ENCODE measurements at regions not wholly inside any gene's neighbourhood (a gene's known extent, or its start where the extent isn't known, plus 50 kb on each side); places are given as distances from the start of the nearest gene placed in this dataset.

- no peak for TF ChIP-seq POLR2A (IDR thresholded peaks at IDR 0.05; ENCODE audit: low read depth, low read length)
- TF ChIP-seq POLR2AphosphoS5 (IDR thresholded peaks at IDR 0.05; ENCODE audit: low read depth, low read length) = no peak
- FAIRE-seq = no peak
Measured at GRCh38 chr5:145307866-145308382, 527.2 kb downstream of the PRELID2 start.

GRCh38 chr5:145295236-145295835, 539.8 kb downstream of the PRELID2 start:
- DNase-seq (ENCODE audit: insufficient read length) = no peak
- FAIRE-seq = no peak
- TF ChIP-seq POLR2AphosphoS5 (IDR thresholded peaks at IDR 0.05; ENCODE audit: low read depth, low read length) = no peak
- TF ChIP-seq POLR2A (IDR thresholded peaks at IDR 0.05; ENCODE audit: low read depth, low read length) = no peak
- no peak for TF ChIP-seq TAF1 (IDR thresholded peaks at IDR 0.05; ENCODE audit: borderline replicate concordance, low read depth, low read length)

More at GRCh38 chr5:145307866-145308382, 527.2 kb downstream of the PRELID2 start:
- no peak for DNase-seq (ENCODE audit: insufficient read length)

DNA sequence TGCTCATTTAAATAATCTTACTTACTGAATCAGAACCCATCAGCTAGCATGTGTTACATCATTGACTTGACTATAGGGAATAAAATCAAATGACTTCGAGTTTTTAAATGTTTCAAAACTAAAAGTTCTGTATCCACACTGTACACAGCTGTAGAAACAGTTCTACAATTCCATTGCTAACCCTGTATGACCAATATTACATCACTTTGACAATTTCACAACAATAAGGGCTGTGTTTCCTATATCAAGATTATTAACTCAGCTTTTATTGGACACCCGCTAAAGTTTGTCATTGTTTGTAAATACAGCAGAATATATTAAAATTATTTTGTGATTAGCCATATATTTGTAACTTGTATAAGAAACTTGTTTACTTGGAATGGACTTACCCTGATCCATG, 540.8 kb downstream of the PRELID2 start:
- FAIRE-seq (no peak), DNase-seq (ENCODE audit: insufficient read length) (no peak)
- TF ChIP-seq TAF1 (IDR thresholded peaks at IDR 0.05; ENCODE audit: borderline replicate concordance, low read depth, low read length) = no peak

GRCh38 chr5:145293716-145294115, 541.4 kb downstream of the PRELID2 start:
- DNase-seq (ENCODE audit: insufficient read length) (no peak), FAIRE-seq (no peak)
- no peak for TF ChIP-seq POLR2A (IDR thresholded peaks at IDR 0.05; ENCODE audit: low read depth, low read length)
- no peak for TF ChIP-seq TAF1 (IDR thresholded peaks at IDR 0.05; ENCODE audit: borderline replicate concordance, low read depth, low read length)
- TF ChIP-seq POLR2AphosphoS5 (IDR thresholded peaks at IDR 0.05; ENCODE audit: low read depth, low read length) = no peak

DNA sequence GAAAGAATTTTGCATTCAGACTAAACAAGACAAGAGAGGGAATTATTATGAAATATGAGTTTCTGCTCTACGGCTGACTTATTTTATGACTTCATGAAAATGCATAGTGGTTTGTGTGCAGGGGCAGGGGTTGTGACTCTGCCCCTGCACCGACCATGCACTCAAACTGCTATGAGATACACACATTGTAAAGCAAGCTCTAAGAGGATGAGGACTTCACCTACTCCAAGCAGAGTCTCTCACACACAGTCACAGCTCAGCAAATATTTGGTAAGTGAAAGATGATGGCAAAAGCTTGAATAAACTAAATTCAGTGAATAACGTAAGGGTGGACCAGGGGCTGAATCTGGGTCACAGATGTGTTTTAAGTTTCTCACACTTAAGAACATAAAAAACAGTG, 542.9 kb downstream of the PRELID2 start:
- FAIRE-seq = no peak
- TF ChIP-seq POLR2A (IDR thresholded peaks at IDR 0.05; ENCODE audit: low read depth, low read length) = no peak
- TF ChIP-seq TAF1 (IDR thresholded peaks at IDR 0.05; ENCODE audit: borderline replicate concordance, low read depth, low read length) = no peak
- TF ChIP-seq POLR2AphosphoS5 (IDR thresholded peaks at IDR 0.05; ENCODE audit: low read depth, low read length) = no peak

DNA sequence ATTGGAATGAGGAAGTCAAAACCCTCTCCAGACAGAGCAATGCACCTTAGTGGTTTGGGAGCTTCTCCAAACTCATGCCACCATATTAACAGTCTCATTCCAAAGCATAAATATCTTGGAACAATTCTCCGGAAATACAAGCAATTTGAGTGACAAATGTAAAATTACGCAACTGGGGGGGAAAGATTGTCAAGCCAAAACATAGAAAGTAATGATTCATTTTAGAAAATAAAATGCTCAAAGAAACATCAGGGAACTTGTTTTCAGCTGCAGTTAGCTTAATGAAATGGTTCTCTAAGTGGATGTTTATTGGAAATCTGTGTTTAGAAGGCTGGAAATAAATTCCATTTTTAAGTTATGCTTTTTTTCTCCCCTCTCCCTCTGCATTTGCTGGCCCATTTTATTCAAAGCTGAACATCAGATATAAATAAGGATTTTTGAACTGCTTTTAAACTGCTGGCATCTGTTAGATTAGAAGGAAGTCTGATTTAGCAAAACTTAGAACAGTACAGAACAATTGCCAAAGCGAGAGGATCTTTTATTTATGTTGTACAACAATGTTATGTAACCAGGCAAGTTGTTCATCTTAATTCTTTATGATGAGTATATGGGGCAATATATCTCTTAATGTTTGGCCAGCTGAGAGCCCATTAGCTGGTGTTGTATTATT, 551.9 kb downstream of the PRELID2 start:
- TF ChIP-seq POLR2AphosphoS5 (IDR thresholded peaks at IDR 0.05; ENCODE audit: low read depth, low read length) (no peak), POLR2A (IDR thresholded peaks at IDR 0.05; ENCODE audit: low read depth, low read length) (no peak), TAF1 (IDR thresholded peaks at IDR 0.05; ENCODE audit: borderline replicate concordance, low read depth, low read length) (no peak)
- FAIRE-seq (no peak), DNase-seq (ENCODE audit: insufficient read length) (no peak)

More for the DNA sequence above, 542.9 kb downstream of the PRELID2 start:
- no peak for DNase-seq (ENCODE audit: insufficient read length)

DNA sequence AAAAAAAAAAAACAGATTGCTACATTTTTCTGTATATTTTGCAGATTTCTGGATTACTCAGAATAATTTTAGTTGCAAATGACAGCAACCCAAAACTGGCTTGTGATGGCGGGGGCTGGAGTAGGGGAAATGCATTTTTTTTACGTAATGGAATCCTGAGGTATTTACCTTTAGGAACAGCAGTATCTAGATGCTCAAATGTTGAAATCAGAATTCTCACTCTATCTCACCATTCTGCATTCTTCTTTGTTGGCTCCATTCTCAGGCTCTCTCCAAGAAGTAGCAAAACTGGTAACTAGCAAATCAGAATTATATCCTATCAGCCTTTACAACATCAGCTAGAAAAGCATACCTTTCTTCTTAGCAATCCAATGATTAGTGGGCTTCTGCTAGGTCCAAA, 554.3 kb downstream of the PRELID2 start:
- TF ChIP-seq POLR2A (IDR thresholded peaks at IDR 0.05; ENCODE audit: low read depth, low read length) (no peak), POLR2AphosphoS5 (IDR thresholded peaks at IDR 0.05; ENCODE audit: low read depth, low read length) (no peak), TAF1 (IDR thresholded peaks at IDR 0.05; ENCODE audit: borderline replicate concordance, low read depth, low read length) (no peak)
- FAIRE-seq = no peak

DNA sequence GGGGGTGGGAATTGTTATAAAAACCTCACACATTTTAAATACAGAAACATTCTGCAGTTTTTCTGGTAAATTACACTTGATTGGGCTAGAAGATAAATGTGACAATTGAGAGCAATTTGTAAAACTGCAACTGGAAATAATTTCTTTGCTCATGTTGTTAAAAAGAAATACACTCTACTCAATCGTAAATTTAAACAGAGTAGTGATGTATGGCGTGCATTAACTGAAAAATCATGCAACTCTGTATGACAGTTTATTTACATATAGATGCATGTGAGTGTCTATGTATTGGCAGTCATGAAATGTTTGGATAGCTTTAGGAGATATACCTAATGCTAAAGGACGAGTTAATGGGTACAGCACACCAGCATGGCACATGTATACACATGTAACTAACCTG, 554.9 kb downstream of the PRELID2 start:
- no peak for FAIRE-seq
- no peak for DNase-seq (ENCODE audit: insufficient read length)
- TF ChIP-seq TAF1 (IDR thresholded peaks at IDR 0.05; ENCODE audit: borderline replicate concordance, low read depth, low read length) (no peak), POLR2AphosphoS5 (IDR thresholded peaks at IDR 0.05; ENCODE audit: low read depth, low read length) (no peak), POLR2A (IDR thresholded peaks at IDR 0.05; ENCODE audit: low read depth, low read length) (no peak)

More for the DNA sequence above, 554.3 kb downstream of the PRELID2 start:
- DNase-seq (ENCODE audit: insufficient read length) = no peak

DNA sequence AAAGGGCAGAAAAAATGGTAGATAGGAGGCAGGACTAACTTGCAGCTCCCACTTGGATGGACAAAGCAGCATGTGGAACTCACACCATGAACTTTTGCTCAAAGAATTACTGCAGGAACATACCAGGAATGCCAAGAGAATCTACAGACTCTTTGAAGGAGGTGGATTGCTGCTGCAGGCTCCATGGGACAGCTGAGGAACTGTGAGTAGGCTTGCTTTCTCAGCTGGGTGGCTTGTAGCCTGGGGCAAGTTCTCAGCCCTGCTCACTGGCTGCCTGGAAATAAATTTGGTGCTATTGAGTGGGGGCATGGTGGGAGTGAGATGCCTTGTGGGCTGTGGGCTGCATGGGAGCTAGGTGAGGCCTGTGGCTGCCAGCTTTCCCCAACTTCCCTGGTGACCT, 574.5 kb downstream of the PRELID2 start:
- no peak for DNase-seq (ENCODE audit: insufficient read length)
- no peak for FAIRE-seq
- TF ChIP-seq TAF1 (IDR thresholded peaks at IDR 0.05; ENCODE audit: borderline replicate concordance, low read depth, low read length) (no peak), POLR2AphosphoS5 (IDR thresholded peaks at IDR 0.05; ENCODE audit: low read depth, low read length) (no peak), POLR2A (IDR thresholded peaks at IDR 0.05; ENCODE audit: low read depth, low read length) (no peak)

- FAIRE-seq (no peak), DNase-seq (ENCODE audit: insufficient read length) (no peak)
- TF ChIP-seq POLR2A (IDR thresholded peaks at IDR 0.05; ENCODE audit: low read depth, low read length) (no peak), TAF1 (IDR thresholded peaks at IDR 0.05; ENCODE audit: borderline replicate concordance, low read depth, low read length) (no peak), POLR2AphosphoS5 (IDR thresholded peaks at IDR 0.05; ENCODE audit: low read depth, low read length) (no peak)
Measured at GRCh38 chr5:145247745-145248040, 587.4 kb downstream of the PRELID2 start.

- TF ChIP-seq TAF1 (IDR thresholded peaks at IDR 0.05; ENCODE audit: borderline replicate concordance, low read depth, low read length) (no peak), POLR2AphosphoS5 (IDR thresholded peaks at IDR 0.05; ENCODE audit: low read depth, low read length) (no peak), POLR2A (IDR thresholded peaks at IDR 0.05; ENCODE audit: low read depth, low read length) (no peak)
- no peak for DNase-seq (ENCODE audit: insufficient read length)
- FAIRE-seq = no peak
Measured at GRCh38 chr5:145246961-145247744, 588.0 kb downstream of the PRELID2 start.

DNA sequence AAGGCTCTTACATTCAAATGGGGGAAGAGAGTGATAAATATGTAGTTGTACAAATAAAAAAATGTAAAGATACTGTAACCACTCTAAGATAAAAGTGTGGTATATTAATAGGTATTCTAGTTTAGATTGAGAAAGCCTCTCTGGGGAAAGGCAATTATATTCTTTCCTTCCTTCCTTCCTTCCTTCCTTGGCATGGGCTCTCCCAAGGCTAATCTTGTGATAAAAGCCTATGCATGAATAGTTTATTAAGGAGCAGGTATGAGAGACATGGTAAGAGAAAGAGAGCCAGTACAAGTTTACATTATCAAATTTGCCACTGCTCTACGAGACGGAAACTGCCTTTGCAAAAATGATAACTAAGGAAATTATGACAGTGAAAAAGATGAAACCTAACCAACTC, 588.8 kb downstream of the PRELID2 start:
- FAIRE-seq = no peak
- no peak for DNase-seq (ENCODE audit: insufficient read length)
- no peak for TF ChIP-seq TAF1 (IDR thresholded peaks at IDR 0.05; ENCODE audit: borderline replicate concordance, low read depth, low read length)
- no peak for TF ChIP-seq POLR2AphosphoS5 (IDR thresholded peaks at IDR 0.05; ENCODE audit: low read depth, low read length)
- no peak for TF ChIP-seq POLR2A (IDR thresholded peaks at IDR 0.05; ENCODE audit: low read depth, low read length)
